ENCODE measurements at regions not wholly inside any gene's neighbourhood (a gene's known extent, or its start where the extent isn't known, plus 50 kb on each side); places are given as distances from the start of the nearest gene placed in this dataset.
A peak's percentile ranks its signal among the peaks of the same experiment; 100 is the strongest.

DNA sequence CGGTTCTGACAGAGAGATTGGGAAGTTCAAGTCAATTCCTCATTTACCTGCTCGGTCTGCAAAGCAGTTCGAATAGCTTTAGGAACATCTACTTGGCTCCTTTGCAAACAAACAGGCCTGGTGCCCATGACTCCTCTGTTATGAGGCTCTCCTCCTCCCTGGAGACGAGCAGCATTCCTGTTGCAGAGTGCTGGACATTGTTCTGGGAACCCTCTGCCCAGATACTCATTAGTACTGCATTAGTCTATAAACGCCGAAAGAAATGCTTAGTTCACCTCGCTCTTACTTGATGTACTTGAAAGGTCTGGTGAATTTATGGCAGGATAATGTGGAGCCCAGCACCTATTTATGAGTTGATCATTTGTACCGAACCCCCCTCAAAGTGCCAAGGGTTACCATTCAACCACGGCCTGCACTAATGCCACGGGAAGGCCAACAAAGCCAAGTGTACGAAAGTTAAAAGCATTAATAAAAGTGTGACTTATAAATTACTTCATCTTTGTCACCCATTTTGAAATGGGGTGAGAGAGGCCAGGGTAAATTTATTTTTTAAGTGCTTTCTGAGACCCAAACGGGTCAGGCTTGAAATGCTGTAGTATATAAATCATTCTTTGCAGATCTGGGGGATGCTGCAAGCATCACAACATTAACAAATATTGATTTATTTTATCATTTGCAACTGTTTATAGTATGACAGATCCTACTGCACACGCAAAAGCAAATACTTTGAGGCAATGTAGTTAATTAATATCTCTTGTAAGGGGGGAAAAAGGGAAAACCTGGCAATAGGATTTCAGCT lies 478.9 kb upstream of the PSMD7 start:
- no peak for DNase-seq
- intact Hi-C loops (cut with DNase I): no loop called here
- ATAC-seq (ENCODE audit: poor library complexity): no peak

DNA sequence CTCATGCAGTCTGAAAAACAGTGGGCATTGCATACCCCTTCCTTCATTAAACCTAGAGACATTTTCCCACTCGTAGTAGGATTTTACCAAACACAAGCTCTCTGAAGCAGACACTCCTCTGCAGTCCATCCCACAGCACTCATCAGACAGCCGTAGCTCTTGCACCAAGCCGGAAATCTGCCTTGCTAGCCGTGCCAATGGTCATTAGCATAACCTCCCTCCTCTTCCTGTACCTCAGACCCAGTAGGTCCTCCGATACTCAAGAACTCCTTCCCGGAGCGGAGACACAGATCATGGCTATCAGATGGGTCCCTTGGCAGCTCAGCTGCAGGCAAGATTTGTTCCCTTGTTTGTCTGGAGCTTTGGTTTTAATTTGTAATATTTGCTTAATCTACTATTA lies 483.1 kb upstream of the PSMD7 start:
- no peak for ATAC-seq (ENCODE audit: poor library complexity)

DNA sequence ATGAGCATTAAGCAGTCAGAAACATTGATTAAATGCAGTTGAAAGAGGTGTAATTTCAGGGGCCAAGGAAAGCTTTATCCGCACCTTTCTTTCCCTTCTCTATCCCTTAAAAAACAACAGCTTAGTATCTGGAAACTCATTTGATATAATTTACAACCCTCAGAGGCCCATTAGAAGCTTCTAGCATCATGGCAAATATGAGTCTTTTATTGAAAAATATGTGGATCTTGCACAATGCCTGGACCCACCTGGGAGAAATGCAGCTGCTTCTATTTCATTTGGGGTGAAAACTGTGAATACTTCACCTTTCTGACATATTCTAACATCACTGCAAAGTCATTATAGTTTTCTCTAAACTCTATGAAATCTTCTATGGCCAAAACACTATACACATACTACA lies 492.2 kb upstream of the PSMD7 start:
- intact Hi-C loops (cut with DNase I): no loop called here
- DNase-seq: no peak
- ATAC-seq (ENCODE audit: poor library complexity): no peak

More for the DNA sequence above, 483.1 kb upstream of the PSMD7 start:
- DNase-seq: no peak
- intact Hi-C loops (cut with DNase I): no loop called here

DNA sequence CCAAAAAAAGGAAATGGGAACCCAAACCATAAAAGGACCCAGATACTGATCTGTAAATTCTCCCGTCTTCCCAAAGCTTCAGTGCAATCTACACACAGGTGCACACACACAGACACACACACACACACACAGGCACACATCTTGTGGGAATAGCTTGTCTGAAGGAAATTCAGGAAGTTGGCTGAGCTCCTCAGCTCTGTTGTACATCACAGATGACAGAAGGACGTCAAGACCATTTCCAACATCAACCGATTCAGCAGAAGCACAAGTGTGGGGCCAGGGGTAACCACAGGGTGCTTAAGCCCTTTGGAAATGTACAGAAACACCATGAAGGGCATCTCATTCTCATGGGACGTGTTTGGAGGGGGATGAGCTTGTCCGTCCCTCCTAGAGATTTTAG lies 498.1 kb upstream of the PSMD7 start:
- no peak for ATAC-seq (ENCODE audit: poor library complexity)
- intact Hi-C loops (cut with DNase I): no loop called here

DNA sequence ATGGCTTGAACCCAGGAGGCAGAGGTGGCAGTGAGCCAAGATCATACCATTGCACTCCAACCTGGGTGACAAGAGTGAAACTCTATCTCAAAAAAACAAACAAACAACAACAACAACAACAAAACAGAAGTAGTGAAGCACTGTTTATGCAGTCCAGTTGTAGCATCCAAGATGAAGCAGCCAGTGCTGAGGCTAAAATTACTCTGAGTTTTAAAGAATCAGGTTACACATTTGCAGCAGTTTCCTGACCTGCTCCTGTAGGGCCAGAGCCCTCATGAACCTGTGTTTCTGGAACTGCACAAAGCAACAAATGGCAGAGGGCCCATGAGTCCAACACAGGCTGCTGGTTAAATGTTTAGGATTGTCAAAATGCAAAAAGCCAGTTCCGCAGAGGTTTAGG lies 499.5 kb upstream of the PSMD7 start:
- DNase-seq (no peak), ATAC-seq (ENCODE audit: poor library complexity) (no peak)
- intact Hi-C loops (cut with DNase I): no loop called here

More for the DNA sequence above, 498.1 kb upstream of the PSMD7 start:
- DNase-seq: no peak

DNA sequence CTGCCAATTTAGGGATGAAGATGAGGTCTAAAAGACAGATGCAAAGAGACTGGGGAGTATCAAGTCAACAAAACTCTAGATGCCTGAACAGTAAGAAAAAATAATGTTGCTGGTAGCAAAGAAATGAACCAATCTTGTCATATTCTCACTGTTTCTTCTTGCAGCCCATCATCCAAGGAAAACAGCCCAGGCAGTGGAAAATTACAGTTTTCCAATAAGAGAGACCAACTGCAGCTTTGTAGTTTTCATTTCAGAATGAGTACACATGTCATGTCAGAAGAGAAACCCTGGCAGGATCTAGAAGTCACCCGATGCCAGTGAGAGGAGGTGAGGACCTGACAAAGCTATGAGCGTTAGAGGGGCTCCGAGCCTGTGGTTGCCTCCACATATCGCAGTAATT lies 500.4 kb upstream of the PSMD7 start:
- intact Hi-C loops (cut with DNase I): no loop called here
- ATAC-seq (ENCODE audit: poor library complexity) (no peak), DNase-seq (no peak)

DNA sequence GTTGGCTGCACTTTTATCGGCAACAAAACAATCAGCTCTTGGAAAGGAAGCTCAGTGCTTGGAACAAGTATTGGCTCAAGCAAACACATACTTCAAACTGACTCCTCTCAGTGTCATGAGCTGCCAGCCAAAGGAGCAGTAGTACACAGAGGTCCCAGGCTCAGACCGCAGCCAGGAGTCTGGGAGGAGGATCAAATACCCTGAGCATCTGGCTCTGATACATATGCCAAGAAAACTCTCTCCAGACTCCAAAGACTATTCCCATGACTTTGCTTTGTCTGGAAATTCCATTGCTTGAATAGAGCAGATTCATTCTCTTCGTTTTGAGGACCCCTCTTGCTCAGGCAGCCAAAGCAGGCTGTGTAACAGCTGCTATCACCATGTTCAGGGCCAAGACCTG lies 501.6 kb upstream of the PSMD7 start:
- DNase-seq (peak; percentile 69), ATAC-seq (ENCODE audit: poor library complexity) (peak; percentile 92)
- intact Hi-C loops (cut with DNase I): no loop called here

DNA sequence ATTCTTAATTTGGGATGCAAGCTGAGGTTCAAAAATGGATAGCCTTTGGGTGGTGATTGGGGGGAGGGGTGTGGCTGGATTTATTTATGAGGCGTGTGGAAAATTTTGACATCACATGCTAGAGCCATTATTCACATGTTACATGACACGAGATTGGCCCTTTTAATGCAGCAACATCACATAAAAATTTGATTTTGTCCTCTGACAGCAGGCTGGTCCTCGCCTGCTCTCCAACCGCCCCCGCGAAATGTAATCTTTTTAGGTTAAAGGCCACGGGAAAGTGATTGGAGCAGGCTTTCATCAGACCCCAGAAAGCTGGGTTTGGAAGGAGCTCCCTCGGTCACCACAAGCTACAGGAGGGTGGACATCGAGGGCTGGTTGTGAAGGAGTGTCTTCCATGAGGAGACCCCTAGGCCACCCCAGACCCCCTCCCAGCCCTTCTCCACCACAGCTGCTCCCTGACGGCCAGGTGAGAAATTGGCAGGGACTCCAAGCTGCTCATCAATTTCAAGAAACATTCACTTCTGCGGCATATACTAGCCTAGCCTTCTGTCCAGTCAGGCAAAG lies 502.7 kb upstream of the PSMD7 start:
- DNase-seq (no peak), ATAC-seq (ENCODE audit: poor library complexity) (no peak)
- intact Hi-C loops (cut with DNase I): no loop called here

DNA sequence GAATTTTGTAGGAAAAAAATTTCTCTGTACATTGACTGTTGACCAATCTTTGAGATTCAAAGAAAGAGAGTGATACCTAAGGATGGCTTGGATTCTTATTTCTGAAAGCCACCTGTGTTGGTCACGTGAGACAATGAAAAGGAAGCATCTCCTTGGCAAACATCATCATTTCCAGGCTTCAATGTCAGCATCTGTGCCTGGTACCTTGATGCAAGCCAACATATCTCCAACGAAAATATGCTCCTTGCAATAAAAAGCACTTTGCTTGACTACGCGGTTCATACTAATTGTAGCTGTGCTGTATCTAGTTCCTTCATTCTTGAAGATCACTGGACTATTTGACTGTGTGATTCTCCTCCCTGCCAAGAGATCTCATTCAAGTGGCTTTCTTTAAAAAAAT lies 503.4 kb upstream of the PSMD7 start:
- intact Hi-C loops (cut with DNase I): no loop called here

DNA sequence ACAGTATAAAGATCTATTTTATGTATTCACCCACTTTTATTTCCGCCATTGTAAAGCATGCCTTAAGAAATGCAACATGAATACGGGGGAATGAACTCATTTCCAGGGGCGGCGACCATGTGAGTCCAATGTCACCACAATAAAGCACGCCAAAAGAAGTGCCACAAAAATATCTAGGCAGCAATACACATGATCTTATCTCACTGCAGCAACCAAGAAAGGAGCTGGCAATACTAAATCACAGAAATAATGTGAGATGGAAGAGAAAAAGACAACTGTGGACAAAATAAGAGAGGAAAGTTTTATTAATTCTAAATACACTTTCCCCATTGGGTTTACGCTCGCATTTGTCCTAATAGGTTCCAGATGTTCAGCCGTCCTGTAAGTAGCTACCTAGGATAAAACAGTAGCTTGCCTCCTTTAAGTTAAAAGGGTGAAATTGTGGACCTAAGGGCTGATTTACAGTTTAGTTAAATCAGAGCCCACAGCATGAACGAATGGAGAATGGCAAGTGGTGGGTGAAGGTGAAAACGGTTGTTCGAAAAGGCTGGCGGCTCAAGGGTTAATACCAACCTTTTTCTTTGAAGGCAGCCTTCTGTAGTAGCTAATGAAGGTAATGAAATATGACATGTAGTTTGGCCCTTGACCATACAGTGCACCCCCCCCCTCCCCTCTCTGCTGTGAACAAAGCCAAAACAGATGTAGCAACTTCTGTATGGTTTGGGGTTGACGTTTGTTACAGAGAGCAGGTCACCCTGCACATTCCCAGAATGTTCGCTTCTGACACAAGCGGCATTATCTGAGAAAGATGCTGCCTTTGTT lies 504.2 kb upstream of the PSMD7 start:
- ATAC-seq (ENCODE audit: poor library complexity): peak; percentile 30
- intact Hi-C loops (cut with DNase I): no loop called here
- no peak for DNase-seq

More for the DNA sequence above, 503.4 kb upstream of the PSMD7 start:
- DNase-seq: no peak
- ATAC-seq (ENCODE audit: poor library complexity): no peak

DNA sequence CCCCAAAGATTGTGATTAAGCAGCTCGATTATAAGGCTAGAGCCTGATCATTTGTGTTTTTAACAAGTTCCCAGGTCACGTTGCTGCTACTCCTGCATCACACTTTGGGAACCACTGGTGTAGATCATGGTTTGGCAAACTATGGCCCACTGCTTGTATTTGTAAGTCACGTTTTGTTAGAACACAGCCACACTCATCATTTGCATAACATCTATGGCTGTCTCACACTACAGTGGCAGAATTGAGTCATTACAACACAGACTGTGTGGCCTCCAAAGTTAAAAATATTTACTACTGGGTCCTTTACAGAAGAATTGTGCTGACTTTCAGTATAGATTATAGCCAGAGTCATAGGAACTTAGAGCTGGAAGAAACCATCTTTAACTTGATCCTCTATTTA lies 515.3 kb upstream of the PSMD7 start:
- intact Hi-C loops (cut with DNase I): no loop called here
- DNase-seq: no peak

DNA sequence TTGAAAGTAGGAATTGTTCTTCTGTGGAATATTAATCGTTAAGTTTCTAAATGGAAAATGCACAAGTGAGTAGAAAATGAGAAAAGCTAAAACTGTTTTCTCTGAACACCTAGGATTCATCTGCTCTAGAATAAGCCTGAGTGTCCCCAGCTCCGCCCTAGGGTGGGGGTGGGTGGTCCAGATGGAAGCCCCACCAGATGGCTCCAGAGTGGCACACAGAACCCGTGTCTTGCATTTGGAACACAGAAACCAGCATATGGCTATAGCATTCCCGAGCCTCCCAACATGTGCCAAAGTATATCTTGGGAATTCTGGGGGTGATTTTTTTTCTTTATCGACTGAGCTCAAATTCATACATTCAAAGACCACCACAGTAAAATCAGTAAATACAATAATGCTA lies 517.7 kb upstream of the PSMD7 start:
- no peak for DNase-seq
- intact Hi-C loops (cut with DNase I): no loop called here
- ATAC-seq (ENCODE audit: poor library complexity): no peak

More for the DNA sequence above, 515.3 kb upstream of the PSMD7 start:
- no peak for ATAC-seq (ENCODE audit: poor library complexity)

DNA sequence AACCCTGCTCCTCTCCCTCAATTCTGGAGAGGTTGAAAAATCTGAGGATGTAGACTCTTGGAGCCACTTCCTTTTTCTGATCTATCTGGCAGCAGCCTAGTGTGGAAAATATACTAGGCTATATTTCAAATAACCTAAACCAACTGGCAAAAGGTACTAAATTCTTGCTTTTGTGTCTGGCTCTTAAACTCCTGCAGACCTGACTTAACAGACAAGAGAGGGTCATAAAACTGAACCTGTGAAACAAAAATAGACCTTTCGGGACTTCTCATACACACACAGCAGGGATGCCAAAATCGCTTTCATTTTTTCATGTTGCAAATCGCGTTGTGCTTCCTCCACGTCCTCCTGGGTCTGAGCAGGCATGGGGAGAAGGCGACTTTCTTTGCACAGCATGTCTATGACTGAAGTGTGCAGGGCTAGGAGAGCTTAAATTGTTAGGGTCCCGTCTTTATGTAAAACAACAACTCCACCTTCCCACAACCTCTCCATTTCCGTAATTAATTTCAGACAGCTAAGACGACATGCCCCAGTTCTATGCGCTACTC lies 520.7 kb upstream of the PSMD7 start:
- intact Hi-C loops (cut with DNase I): no loop called here
- no peak for ATAC-seq (ENCODE audit: poor library complexity)
- no peak for DNase-seq

DNA sequence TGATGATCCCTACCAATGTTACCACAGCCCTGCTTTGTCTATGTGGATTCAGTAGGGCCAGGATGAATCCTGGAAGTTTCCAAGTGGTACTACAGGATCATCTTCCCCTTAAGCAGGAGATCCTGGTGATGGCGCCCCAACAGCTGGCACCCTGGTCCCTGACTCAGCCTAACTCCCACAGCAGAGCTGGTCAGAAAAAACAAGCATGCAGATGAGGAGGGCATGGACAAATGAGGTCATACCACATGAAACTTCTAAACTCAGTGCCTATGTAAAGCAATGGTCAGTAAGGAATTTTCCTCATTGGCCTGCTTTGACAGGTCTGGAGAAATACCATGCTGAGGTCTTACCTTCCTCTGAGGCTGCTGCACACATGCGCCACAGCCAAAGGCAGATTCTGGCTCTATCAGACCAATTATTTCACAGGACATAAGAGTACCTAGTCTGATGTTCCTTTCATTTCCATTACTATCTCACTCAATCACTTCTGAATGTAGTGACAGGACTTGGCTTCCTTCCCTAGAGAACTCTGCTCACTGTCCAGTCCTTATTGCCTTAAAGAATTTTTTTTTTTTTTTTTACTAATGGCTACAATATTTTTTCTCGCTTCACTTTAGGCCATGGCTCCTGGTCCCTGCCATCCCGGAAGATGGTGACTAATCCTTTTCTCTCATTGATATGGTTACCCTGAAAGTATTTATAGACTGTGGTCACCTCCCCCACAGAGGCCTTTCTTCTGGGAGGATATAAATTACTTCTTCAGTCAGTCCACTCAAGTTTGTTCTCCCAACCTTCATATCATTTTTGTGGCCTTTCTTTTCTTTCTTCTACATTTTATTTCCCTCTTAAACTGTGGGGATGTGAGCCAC lies 525.2 kb upstream of the PSMD7 start:
- DNase-seq: no peak
- no peak for ATAC-seq (ENCODE audit: poor library complexity)

DNA sequence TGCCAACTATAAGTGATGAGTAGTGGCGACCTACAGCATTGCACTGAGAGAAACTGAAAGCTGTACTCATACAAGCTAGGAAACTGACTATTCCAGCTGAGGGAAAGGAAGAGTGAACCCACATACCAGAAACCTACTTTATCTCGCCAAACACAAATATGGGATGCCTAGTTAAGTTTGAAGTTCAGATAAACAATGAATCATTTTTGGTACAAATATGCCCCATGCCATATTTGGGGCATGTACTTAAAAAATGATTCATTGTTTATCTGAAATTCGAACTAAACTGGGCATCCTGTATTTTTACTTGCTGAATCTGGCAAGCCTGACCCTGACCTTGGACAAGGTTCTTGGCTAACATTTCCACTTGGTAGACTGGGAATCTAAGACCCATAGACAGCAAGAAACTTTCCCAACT lies 527.8 kb upstream of the PSMD7 start:
- intact Hi-C loops (cut with DNase I): no loop called here
- DNase-seq (no peak), ATAC-seq (ENCODE audit: poor library complexity) (no peak)

More for the DNA sequence above, 525.2 kb upstream of the PSMD7 start:
- intact Hi-C loops (cut with DNase I): no loop called here

DNA sequence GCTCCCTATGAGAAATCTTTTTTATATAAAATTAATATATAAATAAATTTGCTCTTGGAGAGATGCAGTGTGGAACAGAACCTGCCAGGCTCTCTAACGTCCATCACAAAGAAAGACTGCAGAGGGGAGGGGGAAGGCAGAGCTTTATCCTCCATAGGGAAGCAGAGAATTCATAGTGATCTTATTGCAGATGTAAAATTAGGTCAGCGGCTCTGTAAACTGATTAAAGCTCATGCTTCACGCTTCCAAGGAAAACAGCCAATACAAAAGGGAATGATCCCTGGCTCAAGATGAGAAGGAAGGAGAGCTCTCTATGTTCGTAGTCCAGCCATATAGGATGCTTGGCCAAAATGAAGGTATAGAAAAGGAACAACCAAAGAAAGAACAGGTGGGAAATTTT lies 532.3 kb upstream of the PSMD7 start:
- DNase-seq (no peak), ATAC-seq (ENCODE audit: poor library complexity) (no peak)
- intact Hi-C loops (cut with DNase I): no loop called here

DNA sequence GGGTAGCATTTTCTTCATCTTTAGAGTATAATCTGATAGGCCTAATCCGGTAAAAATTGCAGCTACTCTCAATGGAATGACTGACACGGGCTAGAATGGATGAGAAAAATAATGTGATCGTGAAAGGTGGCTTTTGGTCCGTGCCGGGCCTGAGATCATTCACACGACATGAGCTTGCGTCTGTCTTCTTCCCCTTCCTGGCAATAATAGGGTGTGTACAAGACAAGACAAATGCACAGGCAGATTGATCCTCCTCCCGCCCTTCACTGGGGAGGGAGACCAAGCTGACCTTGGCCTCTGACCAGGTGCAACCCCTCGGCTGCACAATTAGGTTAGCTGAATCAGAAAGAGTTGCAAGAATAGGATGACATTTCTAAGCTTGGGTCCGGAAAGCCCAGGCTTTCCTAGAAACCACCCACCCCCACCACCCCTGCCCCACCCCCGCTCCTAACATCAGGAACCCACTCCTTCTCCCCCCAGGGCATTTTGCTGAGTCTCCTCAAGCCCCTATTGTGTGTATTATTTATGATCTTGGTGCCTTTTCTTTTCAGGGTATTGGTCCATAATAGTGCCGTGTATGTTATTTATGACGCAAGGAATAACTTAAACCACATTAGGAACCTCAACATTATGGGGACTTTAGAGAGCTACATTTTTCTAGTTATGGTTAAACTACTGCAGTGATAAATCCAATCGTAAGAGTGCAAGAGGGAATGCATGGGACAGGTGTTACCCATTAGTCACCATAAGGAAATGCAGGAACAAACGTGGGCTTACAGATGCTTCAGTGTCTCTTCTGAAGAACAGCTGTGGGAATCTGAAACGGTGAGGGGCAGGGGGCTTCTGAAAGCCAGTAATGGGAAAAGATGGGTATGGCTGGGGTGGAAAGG lies 540.1 kb upstream of the PSMD7 start:
- DNase-seq (no peak), ATAC-seq (ENCODE audit: poor library complexity) (no peak)
- intact Hi-C loops (cut with DNase I): no loop called here

DNA sequence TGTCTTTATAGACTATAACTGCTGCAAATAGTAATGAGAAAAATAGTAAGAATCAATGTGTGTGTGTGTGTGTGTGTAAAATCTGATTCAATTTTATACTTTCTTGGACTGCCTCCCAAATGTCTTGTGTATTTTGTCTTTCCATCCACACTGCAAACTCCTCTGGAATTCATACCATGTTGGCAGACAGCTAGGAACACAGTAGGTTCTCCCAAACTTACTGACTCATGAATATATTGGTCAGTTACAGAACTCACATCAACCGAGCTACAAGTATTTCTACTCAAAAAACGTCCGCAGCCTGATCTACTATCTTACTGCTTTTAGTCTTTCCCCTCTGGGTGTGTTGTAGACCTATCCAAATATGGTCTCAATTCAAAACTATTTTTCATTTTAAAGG lies 542.7 kb upstream of the PSMD7 start:
- ATAC-seq (ENCODE audit: poor library complexity): no peak
- intact Hi-C loops (cut with DNase I): no loop called here
- no peak for DNase-seq

All from Right ventricle myocardium superior (tissue), 1 donor.